Esophagus muscularis mucosa (tissue), 3 donors: ENCODE measurements at regions not wholly inside any gene's neighbourhood (a gene's known extent, or its start where the extent isn't known, plus 50 kb on each side); places are given as distances from the start of the nearest gene placed in this dataset.

Experiments
- CTCF ChIP-seq, 3 experiments: fragments of 200-600 bp in 2 of 3; fragments of 450-650 bp in 1 of 3; sonication (generic) in 2 of 3; IDR thresholded peaks; one replicate each; pipeline ENCODE4 v1.5.1; 2017 to 2019; ENCODE audit warnings: antibody characterized with exemption in 3 of 3, mild to moderate bottlenecking in 2 of 3, moderate library complexity in 1 of 3
- POLR2A ChIP-seq: fragments of 450-650 bp; IDR thresholded peaks from one replicate; pipeline ENCODE4 v1.6.1; 2017; ENCODE audit warnings: antibody characterized with exemption, moderate library complexity, mild to moderate bottlenecking, low read depth
- POLR2AphosphoS5 ChIP-seq, 2 donors: sonication (generic); formaldehyde crosslinking; IDR thresholded peaks; one replicate each; pipeline ENCODE4 v1.6.1; 2017; ENCODE audit warnings: antibody characterized with exemption in 2 of 2

GRCh38 chr7:410395-410910, 109.2 kb downstream of the PDGFA start:
- TF ChIP-seq POLR2AphosphoS5 (IDR thresholded peaks at IDR 0.05) (no peak), CTCF (IDR thresholded peaks at IDR 0.05) (no peak), POLR2A (no peak)
